Mesendoderm (in vitro differentiated cells): ENCODE measurements at regions not wholly inside any gene's neighbourhood (a gene's known extent, or its start where the extent isn't known, plus 50 kb on each side); places are given as distances from the start of the nearest gene placed in this dataset.
"Not testable (repeated sequence)": the region's sequence is repeated elsewhere in the genome, so short reads cannot be mapped to it uniquely, and the experiment has no call there.

ENCODE experiments used
- DNase-seq: peaks from one replicate; pipeline ENCODE4 v3.0.0; 2013
- H2AK5ac ChIP-seq: 2 replicates; pipeline ENCODE4 v1.6.1; 2013; ENCODE audit warnings: low read length, inconsistent platforms
- H2BK120ac ChIP-seq: 2 replicates; pipeline ENCODE4 v1.6.1; 2013; ENCODE audit warnings: low read depth, mild to moderate bottlenecking, low read length, moderate library complexity, mixed read lengths
- H2BK15ac ChIP-seq: replicated peaks from 2 replicates; pipeline ENCODE4 v1.6.1; 2013; ENCODE audit warnings: low read depth, mild to moderate bottlenecking, moderate library complexity
- H2BK5ac ChIP-seq: 2 replicates; pipeline ENCODE4 v1.6.1; 2013; ENCODE audit warnings: low read length, inconsistent platforms
- H3K18ac ChIP-seq: 2 replicates; pipeline ENCODE4 v1.6.1; 2013; ENCODE audit warnings: mild to moderate bottlenecking, low read length, mixed read lengths
- H3K23ac ChIP-seq: one replicate; pipeline ENCODE4 v1.6.1; 2013; ENCODE audit warnings: low read length
- H3K27ac ChIP-seq: 2 replicates; pipeline ENCODE4 v1.5.1; 2013; ENCODE audit warnings: low read depth, mild to moderate bottlenecking, inconsistent platforms, low read length, moderate library complexity
- H3K27me3 ChIP-seq: 2 replicates; pipeline ENCODE4 v1.6.1; 2013; ENCODE audit warnings: low read length, control low read depth, mild to moderate bottlenecking, inconsistent platforms; ENCODE audit not compliant: insufficient read depth, poor library complexity
- H3K36me3 ChIP-seq: 2 replicates; pipeline ENCODE4 v1.6.1; 2013; ENCODE audit warnings: low read length, inconsistent platforms; ENCODE audit not compliant: control insufficient read depth, insufficient read depth
- H3K4ac ChIP-seq: one replicate; pipeline ENCODE4 v1.6.1; 2013; ENCODE audit warnings: low read depth, mild to moderate bottlenecking, low read length, moderate library complexity
- H3K4me1 ChIP-seq: 2 replicates; pipeline ENCODE4 v1.6.1; 2013; ENCODE audit warnings: low read depth, low read length, inconsistent platforms; ENCODE audit not compliant: control insufficient read depth
- H3K4me2 ChIP-seq: 2 replicates; pipeline ENCODE4 v1.6.1; 2013; ENCODE audit warnings: low read length
- H3K4me3 ChIP-seq: 2 replicates; pipeline ENCODE4 v1.5.1; 2013; ENCODE audit warnings: mild to moderate bottlenecking, low read length
- H3K56ac ChIP-seq: one replicate; pipeline ENCODE4 v1.6.1; 2013; ENCODE audit warnings: low read length
- H3K79me1 ChIP-seq: 2 replicates; pipeline ENCODE4 v1.6.1; 2013; ENCODE audit warnings: low read length, inconsistent platforms
- H3K79me2 ChIP-seq: 2 replicates; pipeline ENCODE4 v1.6.1; 2013; ENCODE audit warnings: mild to moderate bottlenecking, low read length; ENCODE audit not compliant: control insufficient read depth, insufficient read depth
- H3K9ac ChIP-seq: 2 replicates; pipeline ENCODE4 v1.6.1; 2013; ENCODE audit warnings: low read length, inconsistent platforms
- H4K5ac ChIP-seq: one replicate; pipeline ENCODE4 v1.6.1; 2013; ENCODE audit warnings: low read length
- H4K8ac ChIP-seq: one replicate; pipeline ENCODE4 v1.6.1; 2013; ENCODE audit warnings: low read depth, mild to moderate bottlenecking, control low read depth, low read length, moderate library complexity
- WGBS: extraction: QIAGEN DNeasy Blood & Tissue Kit; methylation state at CpG from one replicate; pipeline ENCODE4 v1.1.7; 2013; ENCODE audit warnings: low lambda C conversion rate, missing lambda C conversion rate; ENCODE audit not compliant: insufficient coverage; ENCODE audit errors: extremely low coverage; 5-methylcytosine and 5-hydroxymethylcytosine counted together

GRCh38 chr2:39865751-39866150 lies 86.7 kb upstream of the THUMPD2 start:
- DNase-seq, result no peak
- H2BK5ac ChIP-seq, result no peak overlapping the region
- H2BK120ac ChIP-seq, result no peak overlapping the region
- H2BK15ac ChIP-seq, result no peak overlapping the region
- no peak overlapping the region for H4K8ac ChIP-seq
- H3K18ac ChIP-seq, result no peak overlapping the region
- H3K56ac ChIP-seq, result no peak overlapping the region
- H3K4ac ChIP-seq, result no peak overlapping the region
- no peak overlapping the region for H4K5ac ChIP-seq
- H3K27ac ChIP-seq, result no peak overlapping the region
- H3K9ac ChIP-seq, result no peak overlapping the region
- no peak overlapping the region for H3K23ac ChIP-seq
- H3K36me3 ChIP-seq, result no peaks in the 10 kb centered on the region
- whole genome bisulfite sequencing, result no CpG with 5 or more reads among the region's 3 CpGs
- H3K4me1 ChIP-seq, result no peaks in the 10 kb centered on the region
- no peak overlapping the region for H2AK5ac ChIP-seq
- H3K4me2 ChIP-seq, result no peak overlapping the region
- no peaks in the 10 kb centered on the region for H3K27me3 ChIP-seq
- H3K79me2 ChIP-seq, result no peaks in the 10 kb centered on the region
- H3K4me3 ChIP-seq, result no peak overlapping the region
- no peaks in the 10 kb centered on the region for H3K79me1 ChIP-seq

GRCh38 chr2:39863672-39864071 lies 84.6 kb upstream of the THUMPD2 start:
- WGBS, result no CpG with 5 or more reads among the region's 1 CpG
- H3K4ac ChIP-seq, H4K8ac ChIP-seq, H3K4me3 ChIP-seq, H3K27me3 ChIP-seq, H2AK5ac ChIP-seq, H3K79me2 ChIP-seq, H3K56ac ChIP-seq, H2BK5ac ChIP-seq, H2BK120ac ChIP-seq, H3K23ac ChIP-seq, H3K9ac ChIP-seq, H3K4me1 ChIP-seq, DNase-seq, H3K18ac ChIP-seq, H3K27ac ChIP-seq, H4K5ac ChIP-seq, H3K36me3 ChIP-seq, H2BK15ac ChIP-seq, H3K79me1 ChIP-seq, H3K4me2 ChIP-seq: not testable (repeated sequence)

- Histone ChIP-seq H3K4me1 (no peaks in the 10 kb centered on the region), H3K79me2 (no peaks in the 10 kb centered on the region), H3K27ac (no peak overlapping the region), H2BK15ac (no peak overlapping the region), H3K56ac (no peak overlapping the region), H3K18ac (no peak overlapping the region), H2BK5ac (no peak overlapping the region), H3K4ac (no peak overlapping the region), H3K4me2 (no peak overlapping the region), H3K36me3 (no peaks in the 10 kb centered on the region), H3K23ac (no peak overlapping the region), H3K27me3 (no peaks in the 10 kb centered on the region), H4K5ac (no peak overlapping the region), H2AK5ac (no peak overlapping the region), H3K79me1 (no peaks in the 10 kb centered on the region), H2BK120ac (no peak overlapping the region), H4K8ac (no peak overlapping the region), H3K4me3 (no peak overlapping the region), H3K9ac (no peak overlapping the region)
- no peak for DNase-seq
- WGBS, result no CpG with 5 or more reads among the region's 3 CpGs
Observed at GRCh38 chr2:39860538-39860937, 81.5 kb upstream of the THUMPD2 start.

GRCh38 chr2:39858677-39859076 lies 79.6 kb upstream of the THUMPD2 start:
- no CpG with 5 or more reads among the region's 2 CpGs for WGBS
- no peaks in the 10 kb centered on the region for H3K4me1 ChIP-seq
- DNase-seq, result no peak
- no peak overlapping the region for H3K4me2 ChIP-seq
- H3K4me3 ChIP-seq, result no peak overlapping the region
- H2BK5ac ChIP-seq, result no peak overlapping the region
- H4K8ac ChIP-seq, result no peak overlapping the region
- H2AK5ac ChIP-seq, result no peak overlapping the region
- H3K23ac ChIP-seq, result no peak overlapping the region
- no peaks in the 10 kb centered on the region for H3K36me3 ChIP-seq
- no peaks in the 10 kb centered on the region for H3K27me3 ChIP-seq
- H3K4ac ChIP-seq, result no peak overlapping the region
- H3K27ac ChIP-seq, result no peak overlapping the region
- H3K79me2 ChIP-seq, result no peaks in the 10 kb centered on the region
- H3K18ac ChIP-seq, result no peak overlapping the region
- no peak overlapping the region for H2BK15ac ChIP-seq
- H4K5ac ChIP-seq, result no peak overlapping the region
- no peak overlapping the region for H3K56ac ChIP-seq
- H2BK120ac ChIP-seq, result no peak overlapping the region
- H3K79me1 ChIP-seq, result no peaks in the 10 kb centered on the region
- no peak overlapping the region for H3K9ac ChIP-seq

GRCh38 chr2:39855856-39856255 lies 76.8 kb upstream of the THUMPD2 start:
- Histone ChIP-seq H3K27me3 (no peaks in the 10 kb centered on the region), H3K4ac (no peak overlapping the region), H3K4me3 (no peak overlapping the region), H3K79me2 (no peaks in the 10 kb centered on the region), H3K18ac (no peak overlapping the region), H2BK120ac (no peak overlapping the region), H3K23ac (no peak overlapping the region), H3K9ac (no peak overlapping the region), H2AK5ac (no peak overlapping the region), H3K4me1 (no peaks in the 10 kb centered on the region), H3K4me2 (no peak overlapping the region), H4K5ac (no peak overlapping the region), H2BK15ac (no peak overlapping the region), H4K8ac (no peak overlapping the region), H2BK5ac (no peak overlapping the region), H3K36me3 (no peaks in the 10 kb centered on the region), H3K56ac (no peak overlapping the region), H3K27ac (no peak overlapping the region), H3K79me1 (no peaks in the 10 kb centered on the region)
- no peak for DNase-seq
- WGBS, result no CpG with 5 or more reads among the region's 3 CpGs

- no peaks in the 10 kb centered on the region for H3K27me3 ChIP-seq
- no peak overlapping the region for H3K56ac ChIP-seq
- H2BK15ac ChIP-seq, result no peak overlapping the region
- no peaks in the 10 kb centered on the region for H3K36me3 ChIP-seq
- H4K8ac ChIP-seq, result no peak overlapping the region
- no peak overlapping the region for H3K23ac ChIP-seq
- WGBS, result no CpG with 5 or more reads among the region's 5 CpGs
- H2AK5ac ChIP-seq, result no peak overlapping the region
- no peak overlapping the region for H3K18ac ChIP-seq
- no peak overlapping the region for H3K9ac ChIP-seq
- H3K4me3 ChIP-seq, result no peak overlapping the region
- H3K27ac ChIP-seq, result no peak overlapping the region
- H3K4me1 ChIP-seq, result no peaks in the 10 kb centered on the region
- H2BK5ac ChIP-seq, result no peak overlapping the region
- no peaks in the 10 kb centered on the region for H3K79me2 ChIP-seq
- H3K4ac ChIP-seq, result no peak overlapping the region
- no peak overlapping the region for H3K4me2 ChIP-seq
- no peak for DNase-seq
- H4K5ac ChIP-seq, result no peak overlapping the region
- no peak overlapping the region for H2BK120ac ChIP-seq
- H3K79me1 ChIP-seq, result no peaks in the 10 kb centered on the region
Observed at GRCh38 chr2:39854771-39855170, 75.7 kb upstream of the THUMPD2 start.
